GM12875 (cell line): ENCODE measurements at regions not wholly inside any gene's neighbourhood (a gene's known extent, or its start where the extent isn't known, plus 50 kb on each side); places are given as distances from the start of the nearest gene placed in this dataset.
"Not testable (repeated sequence)": the region's sequence is repeated elsewhere in the genome, so short reads cannot be mapped to it uniquely, and the experiment has no call there.

Experiments used
- H3K4me3 ChIP-seq: one replicate; pipeline ENCODE4 v1.5.1; 2011; ENCODE audit warnings: low read depth, low read length, control low read depth
- TF ChIP-seq, protein P1 (sequence below): IDR thresholded peaks from 2 replicates; pipeline ENCODE4 v1.5.1; 2011; ENCODE audit warnings: low read depth, mild to moderate bottlenecking, control low read depth, inconsistent platforms, low read length, moderate library complexity, borderline replicate concordance; ENCODE audit not compliant: insufficient read depth

DNA sequence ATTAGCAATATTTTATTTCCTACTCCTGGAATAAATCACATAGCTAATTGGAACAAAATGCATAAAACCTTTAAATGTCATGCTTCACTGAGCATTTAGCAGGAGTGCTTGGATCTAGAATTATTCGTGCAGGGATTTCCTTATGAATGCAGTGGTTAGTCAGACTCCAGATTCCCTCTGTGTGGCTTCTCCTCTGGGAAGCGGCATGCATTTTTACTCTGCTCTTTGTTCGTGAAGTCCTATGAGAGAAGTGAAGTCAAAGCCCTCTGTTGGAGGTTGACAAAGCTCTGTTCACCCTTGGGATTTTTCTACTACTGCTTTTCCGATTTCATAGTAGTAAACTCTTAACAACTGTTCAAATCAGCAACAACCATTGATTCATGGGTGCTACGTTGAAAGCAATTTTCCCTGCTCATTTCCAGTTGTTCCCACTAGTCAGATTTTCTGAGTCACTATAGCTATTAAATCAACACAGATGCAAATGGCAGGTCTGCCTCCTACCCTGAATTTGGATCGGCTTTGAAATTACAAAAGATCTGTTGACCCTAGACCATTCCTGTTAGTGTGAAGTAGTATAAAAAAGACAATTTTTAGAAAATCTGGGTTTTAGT, 461.7 kb downstream of the STK39 start:
- no peak overlapping the region for H3K4me3 ChIP-seq
- TF ChIP-seq, protein P1, sequence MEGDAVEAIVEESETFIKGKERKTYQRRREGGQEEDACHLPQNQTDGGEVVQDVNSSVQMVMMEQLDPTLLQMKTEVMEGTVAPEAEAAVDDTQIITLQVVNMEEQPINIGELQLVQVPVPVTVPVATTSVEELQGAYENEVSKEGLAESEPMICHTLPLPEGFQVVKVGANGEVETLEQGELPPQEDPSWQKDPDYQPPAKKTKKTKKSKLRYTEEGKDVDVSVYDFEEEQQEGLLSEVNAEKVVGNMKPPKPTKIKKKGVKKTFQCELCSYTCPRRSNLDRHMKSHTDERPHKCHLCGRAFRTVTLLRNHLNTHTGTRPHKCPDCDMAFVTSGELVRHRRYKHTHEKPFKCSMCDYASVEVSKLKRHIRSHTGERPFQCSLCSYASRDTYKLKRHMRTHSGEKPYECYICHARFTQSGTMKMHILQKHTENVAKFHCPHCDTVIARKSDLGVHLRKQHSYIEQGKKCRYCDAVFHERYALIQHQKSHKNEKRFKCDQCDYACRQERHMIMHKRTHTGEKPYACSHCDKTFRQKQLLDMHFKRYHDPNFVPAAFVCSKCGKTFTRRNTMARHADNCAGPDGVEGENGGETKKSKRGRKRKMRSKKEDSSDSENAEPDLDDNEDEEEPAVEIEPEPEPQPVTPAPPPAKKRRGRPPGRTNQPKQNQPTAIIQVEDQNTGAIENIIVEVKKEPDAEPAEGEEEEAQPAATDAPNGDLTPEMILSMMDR = no peak

DNA sequence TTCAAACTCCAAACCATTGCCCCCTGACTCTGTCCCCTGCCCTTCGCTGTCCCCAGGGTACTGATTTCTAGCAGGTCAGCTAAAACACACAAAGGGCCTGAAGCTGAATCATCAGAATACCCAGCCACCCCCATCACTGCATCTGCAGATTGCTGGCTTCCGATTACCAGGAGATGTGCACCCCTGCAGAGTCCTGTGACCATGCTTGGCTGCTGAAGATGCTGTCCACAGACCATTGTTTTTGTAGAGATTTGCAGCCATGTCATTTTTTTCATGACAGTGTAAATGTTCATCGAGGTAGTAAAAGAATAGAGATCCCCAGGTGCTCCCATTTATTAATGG, 463.3 kb downstream of the STK39 start:
- H3K4me3 ChIP-seq = no peak overlapping the region
- TF ChIP-seq, protein P1 = no peak

DNA sequence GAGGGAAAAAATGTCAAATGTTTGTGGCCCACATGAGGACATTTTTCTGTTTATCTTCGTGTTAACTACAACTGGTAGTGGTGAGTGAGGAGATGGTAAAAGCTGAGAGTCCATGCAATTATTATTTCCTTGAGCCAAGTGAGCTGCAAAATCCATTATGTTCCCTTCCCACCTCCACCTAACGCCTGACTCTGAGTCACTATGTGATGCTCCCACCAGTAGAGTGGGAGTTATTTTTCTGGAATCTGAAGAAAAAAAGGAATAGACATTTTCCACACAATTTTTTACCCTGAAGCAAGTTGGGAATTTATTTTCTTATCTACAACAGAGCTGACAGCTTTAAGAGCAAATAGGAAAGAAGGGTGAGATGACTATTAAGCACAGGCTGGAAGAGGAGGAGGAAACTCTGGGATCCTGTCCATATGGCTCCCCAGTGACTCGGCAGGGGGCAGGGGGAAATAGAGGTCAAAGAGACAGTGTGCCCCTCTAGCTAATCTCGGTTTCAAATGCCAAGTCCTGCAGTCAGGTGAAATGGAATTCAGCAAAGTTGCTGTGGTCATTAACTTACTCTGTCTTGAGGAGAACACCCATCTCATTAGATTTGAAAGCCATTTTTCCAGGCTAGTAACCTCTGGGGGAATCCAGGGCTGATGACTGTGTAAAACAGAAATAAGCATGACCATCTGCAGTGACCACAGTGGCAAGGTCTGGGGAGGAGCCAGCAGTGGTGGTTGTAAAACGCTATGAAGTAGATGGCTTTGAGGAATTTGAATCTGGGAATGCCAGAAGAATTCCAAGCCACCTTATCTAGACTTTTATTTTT, 463.9 kb downstream of the STK39 start:
- TF ChIP-seq, protein P1 = no peak
- H3K4me3 ChIP-seq = no peak overlapping the region

DNA sequence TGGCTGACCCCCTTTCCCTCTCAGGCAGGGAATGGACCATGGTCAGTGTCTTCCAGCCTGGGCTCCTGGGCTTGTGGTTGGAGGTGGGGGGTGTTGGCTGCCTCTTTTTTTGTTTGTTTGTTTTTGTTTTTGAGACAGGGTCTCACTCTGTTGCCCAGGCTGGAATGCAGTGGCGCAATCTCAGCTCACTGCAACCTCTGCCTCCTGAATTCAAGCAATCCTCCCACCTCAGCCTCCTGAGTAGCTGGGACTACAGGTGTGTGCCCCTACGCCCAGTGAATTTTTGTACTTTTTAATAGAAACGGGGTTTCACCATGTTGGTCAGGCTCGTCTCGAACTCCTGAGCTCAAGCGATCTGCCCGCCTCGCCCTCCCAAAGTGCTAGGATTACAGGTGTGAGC, 465.8 kb downstream of the STK39 start:
- H3K4me3 ChIP-seq = not testable (repeated sequence)

DNA sequence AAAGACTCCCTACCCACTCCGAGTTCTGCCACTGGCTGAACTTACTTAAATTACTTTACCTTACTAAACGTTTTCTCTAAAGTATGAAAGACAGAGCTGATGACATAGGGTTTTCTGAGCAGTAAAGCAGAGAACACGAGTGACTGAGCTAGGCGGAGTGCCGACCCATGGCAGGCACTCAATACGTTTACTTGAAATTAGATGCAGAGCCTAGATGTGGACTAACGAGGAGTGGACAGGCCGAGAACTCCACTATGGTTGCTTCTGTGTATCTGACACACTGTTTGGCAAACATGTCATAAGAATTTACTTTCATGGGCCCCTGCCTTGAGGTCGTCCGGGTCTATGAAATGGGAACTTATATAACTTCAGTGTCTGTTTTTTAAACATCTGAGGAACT, 471.0 kb downstream of the STK39 start:
- TF ChIP-seq, protein P1 = no peak

DNA sequence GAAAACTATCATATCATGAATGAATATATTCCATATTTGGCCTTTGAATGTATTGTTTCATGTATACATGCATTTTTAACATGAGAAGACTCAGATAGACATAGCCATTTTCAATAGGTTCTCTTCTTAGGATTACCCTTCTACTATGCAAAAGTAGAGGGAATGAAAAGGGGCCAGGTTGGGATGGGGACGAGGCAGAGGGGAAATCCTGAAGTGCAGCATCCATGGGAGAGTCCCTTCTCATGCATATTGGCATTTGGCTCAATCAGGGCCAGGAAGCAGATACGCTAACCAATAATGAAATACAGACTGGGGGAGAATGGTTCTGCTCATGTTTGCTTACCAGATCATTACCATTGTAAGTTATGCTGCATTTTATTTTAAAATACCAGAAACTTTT, 475.8 kb downstream of the STK39 start:
- TF ChIP-seq, protein P1 = no peak
- no peak overlapping the region for H3K4me3 ChIP-seq

More for the DNA sequence above, 471.0 kb downstream of the STK39 start:
- no peak overlapping the region for H3K4me3 ChIP-seq

DNA sequence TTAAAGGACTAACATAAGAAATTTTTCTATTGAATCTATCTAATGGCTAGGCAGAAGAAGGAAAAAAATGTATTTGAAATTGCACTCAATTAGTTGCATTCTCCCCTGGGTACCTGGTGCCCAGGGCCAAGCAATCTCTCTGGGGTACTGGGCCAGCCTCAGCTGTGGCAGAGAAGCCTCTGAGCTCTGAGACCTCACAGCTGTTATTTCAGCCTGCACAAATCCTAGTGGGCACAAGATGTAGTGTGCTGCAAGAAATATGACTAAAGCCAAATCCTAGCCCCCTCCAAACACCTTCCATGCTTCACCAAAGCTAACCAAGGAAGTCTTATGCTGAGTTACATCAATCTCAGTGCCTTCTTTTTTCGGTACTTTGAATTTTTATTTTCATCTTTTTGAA, 478.4 kb downstream of the STK39 start:
- TF ChIP-seq, protein P1 = no peak
- no peak overlapping the region for H3K4me3 ChIP-seq
